OCI-LY1 (cell line): ENCODE measurements at regions not wholly inside any gene's neighbourhood (a gene's known extent, or its start where the extent isn't known, plus 50 kb on each side); places are given as distances from the start of the nearest gene placed in this dataset.

Source experiments
- H2AFZ ChIP-seq: fragments of 200-600 bp; sonication (generic), shearing (Covaris generic); 2 replicates; pipeline ENCODE4 v1.6.0; 2014; ENCODE audit warnings: antibody characterized with exemption, mild to moderate bottlenecking, low read length
- H3F3A ChIP-seq: fragments of 200-600 bp; sonication (generic), shearing (Covaris generic); 2 replicates; pipeline ENCODE4 v1.6.0; 2014; ENCODE audit warnings: mild to moderate bottlenecking, antibody characterized with exemption, low read length, moderate library complexity; ENCODE audit not compliant: insufficient read depth
- H3K27ac ChIP-seq: fragments of 200-600 bp; sonication (generic); 2 replicates; pipeline ENCODE4 v1.5.1; 2014; ENCODE audit warnings: low read length, mixed run types, mild to moderate bottlenecking, low read depth; ENCODE audit not compliant: poor library complexity, severe bottlenecking
- H3K27me3 ChIP-seq: fragments of 200-600 bp; sonication (generic); 2 replicates; pipeline ENCODE4 v1.6.0; 2014; ENCODE audit warnings: antibody characterized with exemption, mild to moderate bottlenecking, low read length, moderate library complexity; ENCODE audit not compliant: insufficient read depth
- H3K36me3 ChIP-seq: fragments of 200-600 bp; sonication (generic); 2 replicates; pipeline ENCODE4 v1.6.1; 2014; ENCODE audit warnings: mild to moderate bottlenecking, antibody characterized with exemption, low read length, moderate library complexity, mixed read lengths; ENCODE audit not compliant: insufficient read depth
- H3K4me1 ChIP-seq: fragments of 200-600 bp; sonication (generic); 2 replicates; pipeline ENCODE4 v1.5.1; 2014; ENCODE audit warnings: mild to moderate bottlenecking, low read length, moderate library complexity; ENCODE audit not compliant: insufficient read depth, severe bottlenecking
- H3K4me2 ChIP-seq: fragments of 200-600 bp; sonication (generic), shearing (Covaris generic); 2 replicates; pipeline ENCODE4 v1.6.1; 2014; ENCODE audit warnings: low read length
- H3K4me3 ChIP-seq: fragments of 200-600 bp; sonication (generic); 2 replicates; pipeline ENCODE4 v1.5.1; 2014; ENCODE audit warnings: low read length, low read depth, mild to moderate bottlenecking, mixed read lengths; ENCODE audit not compliant: poor library complexity, severe bottlenecking
- H3K79me2 ChIP-seq: fragments of 200-600 bp; shearing (Covaris generic); 2 replicates; pipeline ENCODE4 v1.6.1; 2016; ENCODE audit warnings: mixed run types, low read length, mixed read lengths; ENCODE audit not compliant: insufficient read depth
- H3K9ac ChIP-seq: fragments of 200-600 bp; sonication (generic), shearing (Covaris generic); 2 replicates; pipeline ENCODE4 v1.6.1; 2014; ENCODE audit warnings: mild to moderate bottlenecking, low read length, mixed read lengths
- H3K9me2 ChIP-seq: fragments of 200-600 bp; sonication (generic), shearing (Covaris generic); 2 replicates; pipeline ENCODE4 v1.6.1; 2014; ENCODE audit warnings: low read depth, mild to moderate bottlenecking, low read length, mixed read lengths
- H3K9me3 ChIP-seq: fragments of 200-600 bp; shearing (Covaris generic); 2 replicates; pipeline ENCODE4 v1.6.1; 2014; ENCODE audit warnings: low read length, mixed read lengths
- H4K20me1 ChIP-seq: fragments of 200-600 bp; sonication (generic), shearing (Covaris generic); 2 replicates; pipeline ENCODE4 v1.6.0; 2016; ENCODE audit warnings: mild to moderate bottlenecking, low read length; ENCODE audit not compliant: insufficient read depth
- CTCF ChIP-seq: fragments of 200-600 bp; sonication (generic), shearing (Covaris generic); IDR thresholded peaks from 2 replicates; pipeline ENCODE4 v1.5.1; 2017; ENCODE audit warnings: mild to moderate bottlenecking, antibody characterized with exemption, low read length, moderate library complexity, mixed read lengths
- EZH2 ChIP-seq: fragments of 200-600 bp; sonication (generic), shearing (Covaris generic); IDR thresholded peaks from 2 replicates; pipeline ENCODE4 v1.8.0; 2017; ENCODE audit warnings: borderline replicate concordance, mixed run types, mild to moderate bottlenecking, antibody characterized with exemption, low read length, moderate library complexity, mixed read lengths

- H3K9ac ChIP-seq: no peak overlapping the region
Observed at GRCh38 chr11:28835317-28835716, 727.1 kb downstream of the METTL15 start.

GRCh38 chr11:28834877-28835276 is 726.7 kb downstream of the METTL15 start:
- no peak overlapping the region for H3K4me3 ChIP-seq

More at GRCh38 chr11:28835317-28835716, 727.1 kb downstream of the METTL15 start:
- H3K9me3 ChIP-seq: no peaks in the 10 kb centered on the region
- no peaks in the 10 kb centered on the region for H3K27me3 ChIP-seq
- no peaks in the 10 kb centered on the region for H3K36me3 ChIP-seq
- no peaks in the 10 kb centered on the region for H3K79me2 ChIP-seq
- no peak overlapping the region for H3K4me2 ChIP-seq
- no peaks in the 10 kb centered on the region for H3K9me2 ChIP-seq
- no peak overlapping the region for H3K27ac ChIP-seq
- H4K20me1 ChIP-seq: no peaks in the 10 kb centered on the region
- H3F3A ChIP-seq: no peaks in the 10 kb centered on the region
- H3K4me1 ChIP-seq: no peaks in the 10 kb centered on the region
- no peak overlapping the region for H3K4me3 ChIP-seq
- TF ChIP-seq CTCF (no peak), EZH2 (no peak)
- no peak overlapping the region for H2AFZ ChIP-seq

GRCh38 chr11:28833670-28834069 is 725.5 kb downstream of the METTL15 start:
- Histone ChIP-seq H3K4me2 (no peak overlapping the region), H3K4me3 (no peak overlapping the region), H3K9me2 (no peaks in the 10 kb centered on the region), H3K4me1 (no peaks in the 10 kb centered on the region), H2AFZ (no peak overlapping the region), H4K20me1 (no peaks in the 10 kb centered on the region), H3K79me2 (no peaks in the 10 kb centered on the region), H3F3A (no peaks in the 10 kb centered on the region), H3K9ac (no peak overlapping the region), H3K27ac (no peak overlapping the region), H3K36me3 (no peaks in the 10 kb centered on the region), H3K27me3 (no peaks in the 10 kb centered on the region), H3K9me3 (no peaks in the 10 kb centered on the region)
- TF ChIP-seq CTCF: no peak
- TF ChIP-seq EZH2: no peak

More at GRCh38 chr11:28834877-28835276, 726.7 kb downstream of the METTL15 start:
- Histone ChIP-seq H4K20me1 (no peaks in the 10 kb centered on the region), H3K4me1 (no peaks in the 10 kb centered on the region), H3K9me2 (no peaks in the 10 kb centered on the region), H3K27ac (no peak overlapping the region), H2AFZ (no peak overlapping the region), H3F3A (no peaks in the 10 kb centered on the region), H3K27me3 (no peaks in the 10 kb centered on the region), H3K79me2 (no peaks in the 10 kb centered on the region), H3K4me2 (no peak overlapping the region), H3K9ac (no peak overlapping the region), H3K9me3 (no peaks in the 10 kb centered on the region), H3K36me3 (no peaks in the 10 kb centered on the region)
- TF ChIP-seq CTCF: no peak
- no peak for TF ChIP-seq EZH2
